ENCODE measurements at regions not wholly inside any gene's neighbourhood (a gene's known extent, or its start where the extent isn't known, plus 50 kb on each side); places are given as distances from the start of the nearest gene placed in this dataset.

- DNase-seq (no peak), ATAC-seq (ENCODE audit: insufficient read depth, low read depth) (no peak)
- no peaks in the 10 kb centered on the region for H3K79me2 ChIP-seq (ENCODE audit: insufficient read depth, low read length)
- no peaks in the 10 kb centered on the region for H3K36me3 ChIP-seq (ENCODE audit: insufficient read depth, low read length)
- no peaks in the 10 kb centered on the region for H3K4me1 ChIP-seq (ENCODE audit: insufficient read depth, low read length)
- H3K9me3 ChIP-seq (ENCODE audit: insufficient read depth, low read length, severe bottlenecking) = no peaks in the 10 kb centered on the region
- H4K20me1 ChIP-seq (ENCODE audit: insufficient read depth, low read length) = no peaks in the 10 kb centered on the region
- no peak for TF ChIP-seq CTCF (IDR thresholded peaks at IDR 0.05; ENCODE audit: borderline replicate concordance, extremely low read depth, low read length, poor library complexity, severe bottlenecking)
- no peak for TF ChIP-seq EZH2 (IDR thresholded peaks at IDR 0.05; ENCODE audit: borderline replicate concordance, low read depth, low read length, severe bottlenecking)
- no peak overlapping the region for H3K27ac ChIP-seq (ENCODE audit: low read length)
- H2AFZ ChIP-seq (ENCODE audit: low read depth, low read length) = no peak overlapping the region
- H3K4me3 ChIP-seq (ENCODE audit: low read depth in 1 of 2, low read length in 2 of 2) = no peak overlapping the region
- H3K4me2 ChIP-seq (ENCODE audit: insufficient read depth, low read length) = no peak overlapping the region
- H3K9ac ChIP-seq (ENCODE audit: low read depth, low read length) = no peak overlapping the region
- no peaks in the 10 kb centered on the region for H3K27me3 ChIP-seq (ENCODE audit: insufficient read depth, low read length, poor library complexity)
Measured at GRCh38 chr3:152084441-152085158, 184.1 kb upstream of the MBNL1 start.

DNA sequence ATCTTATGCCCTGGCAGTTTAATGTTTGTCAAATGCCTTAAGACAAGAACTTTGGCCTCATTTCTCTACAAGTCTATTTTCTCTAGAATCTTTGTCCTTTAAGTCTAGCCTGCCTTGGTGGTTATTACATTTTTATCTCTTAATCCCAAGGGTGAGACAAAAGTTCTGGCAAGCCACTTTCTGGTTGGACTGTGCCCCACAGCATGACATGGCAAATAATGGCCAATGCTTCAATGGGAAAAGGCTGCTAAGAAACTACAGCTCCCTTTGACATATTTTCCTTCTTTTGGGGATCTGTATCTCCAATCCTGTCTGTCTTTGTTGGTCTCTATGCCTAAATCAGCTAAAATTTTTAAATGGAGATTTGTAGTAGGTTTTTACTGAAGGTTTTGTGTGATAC, 181.6 kb upstream of the MBNL1 start:
- no peak for DNase-seq
- no peaks in the 10 kb centered on the region for H4K20me1 ChIP-seq (ENCODE audit: insufficient read depth, low read length)
- H3K27me3 ChIP-seq (ENCODE audit: insufficient read depth, low read length, poor library complexity) = no peaks in the 10 kb centered on the region
- no peaks in the 10 kb centered on the region for H3K79me2 ChIP-seq (ENCODE audit: insufficient read depth, low read length)
- no peak overlapping the region for H3K4me2 ChIP-seq (ENCODE audit: insufficient read depth, low read length)
- no peak overlapping the region for H3K27ac ChIP-seq (ENCODE audit: low read length)
- TF ChIP-seq EZH2 (IDR thresholded peaks at IDR 0.05; ENCODE audit: borderline replicate concordance, low read depth, low read length, severe bottlenecking) (no peak), CTCF (IDR thresholded peaks at IDR 0.05; ENCODE audit: borderline replicate concordance, extremely low read depth, low read length, poor library complexity, severe bottlenecking) (no peak)
- no peaks in the 10 kb centered on the region for H3K9me3 ChIP-seq (ENCODE audit: insufficient read depth, low read length, severe bottlenecking)
- H2AFZ ChIP-seq (ENCODE audit: low read depth, low read length) = no peak overlapping the region
- no peak for ATAC-seq (ENCODE audit: insufficient read depth, low read depth)
- no peaks in the 10 kb centered on the region for H3K36me3 ChIP-seq (ENCODE audit: insufficient read depth, low read length)
- H3K4me3 ChIP-seq (ENCODE audit: low read depth in 1 of 2, low read length in 2 of 2) = no peak overlapping the region
- no peaks in the 10 kb centered on the region for H3K4me1 ChIP-seq (ENCODE audit: insufficient read depth, low read length)
- no peak overlapping the region for H3K9ac ChIP-seq (ENCODE audit: low read depth, low read length)

GRCh38 chr3:152089528-152089927, 179.2 kb upstream of the MBNL1 start:
- no peaks in the 10 kb centered on the region for H3K36me3 ChIP-seq (ENCODE audit: insufficient read depth, low read length)
- H3K4me2 ChIP-seq (ENCODE audit: insufficient read depth, low read length) = no peak overlapping the region
- ATAC-seq (ENCODE audit: insufficient read depth, low read depth) = no peak
- H3K9me3 ChIP-seq (ENCODE audit: insufficient read depth, low read length, severe bottlenecking) = no peaks in the 10 kb centered on the region
- no peaks in the 10 kb centered on the region for H4K20me1 ChIP-seq (ENCODE audit: insufficient read depth, low read length)
- H3K4me3 ChIP-seq (ENCODE audit: low read depth in 1 of 2, low read length in 2 of 2) = no peak overlapping the region
- no peak overlapping the region for H2AFZ ChIP-seq (ENCODE audit: low read depth, low read length)
- no peak for DNase-seq
- H3K27me3 ChIP-seq (ENCODE audit: insufficient read depth, low read length, poor library complexity) = no peaks in the 10 kb centered on the region
- no peak overlapping the region for H3K27ac ChIP-seq (ENCODE audit: low read length)
- H3K9ac ChIP-seq (ENCODE audit: low read depth, low read length) = no peak overlapping the region
- H3K79me2 ChIP-seq (ENCODE audit: insufficient read depth, low read length) = no peaks in the 10 kb centered on the region
- H3K4me1 ChIP-seq (ENCODE audit: insufficient read depth, low read length) = no peaks in the 10 kb centered on the region
- no peak for TF ChIP-seq CTCF (IDR thresholded peaks at IDR 0.05; ENCODE audit: borderline replicate concordance, extremely low read depth, low read length, poor library complexity, severe bottlenecking)
- no peak for TF ChIP-seq EZH2 (IDR thresholded peaks at IDR 0.05; ENCODE audit: borderline replicate concordance, low read depth, low read length, severe bottlenecking)

Data from DND-41 (cell line).